Stimulated activated effector memory CD8-positive, alpha-beta T cell treated with anti-CD3 and anti-CD28 coated beads, Interleukin-12 subunit alpha, Interleukin-12 subunit beta, amount 100 ng/mL, for 72 hours (primary cell): ENCODE measurements at regions not wholly inside any gene's neighbourhood (a gene's known extent, or its start where the extent isn't known, plus 50 kb on each side); places are given as distances from the start of the nearest gene placed in this dataset.
"Not testable (repeated sequence)": the region's sequence is repeated elsewhere in the genome, so short reads cannot be mapped to it uniquely, and the experiment has no call there.

Experiments used
- ATAC-seq: fragments of 150-1000 bp; cut with Tn5 transposase; 2 replicates; pipeline ENCODE4 v1.10.0; 2021
- DNase-seq, 2 donors: peaks; one replicate each; pipeline ENCODE4 v3.0.0; 2021 to 2022; ENCODE audit warnings: low spot score in 2 of 2
- H3K27ac Mint-ChIP-seq: one replicate; pipeline ENCODE4 v1.8.0; 2022; ENCODE audit warnings: mild to moderate bottlenecking, mixed read lengths
- H3K36me3 Mint-ChIP-seq: one replicate; pipeline ENCODE4 v1.8.0; 2022; ENCODE audit warnings: mild to moderate bottlenecking, mixed read lengths
- H3K4me1 Mint-ChIP-seq: one replicate; pipeline ENCODE4 v1.8.0; 2022; ENCODE audit warnings: mixed read lengths
- H3K4me3 Mint-ChIP-seq: one replicate; pipeline ENCODE4 v1.8.0; 2022; ENCODE audit warnings: mild to moderate bottlenecking, mixed read lengths
- H3K9me3 Mint-ChIP-seq: one replicate; pipeline ENCODE4 v1.8.0; 2022; ENCODE audit warnings: mixed read lengths

GRCh38 chr2:105510761-105511528, 112.1 kb upstream of the FHL2 start:
- no peaks in the 10 kb centered on the region for H3K36me3 Mint-ChIP-seq
- no peak overlapping the region for H3K27ac Mint-ChIP-seq
- H3K9me3 Mint-ChIP-seq = no peaks in the 10 kb centered on the region
- H3K4me1 Mint-ChIP-seq = no peaks in the 10 kb centered on the region
- H3K4me3 Mint-ChIP-seq = no peak overlapping the region
- ATAC-seq (no peak), DNase-seq (no peak)

- DNase-seq (no peak), ATAC-seq (peak; percentile 39)
- Mint-ChIP-seq H3K36me3 (no peaks in the 10 kb centered on the region), H3K27ac (no peak overlapping the region), H3K4me3 (no peak overlapping the region), H3K9me3 (no peaks in the 10 kb centered on the region), H3K4me1 (no peaks in the 10 kb centered on the region)
Observed at GRCh38 chr2:105509269-105510086, 110.6 kb upstream of the FHL2 start.

- H3K4me3 Mint-ChIP-seq, ATAC-seq, H3K36me3 Mint-ChIP-seq, H3K4me1 Mint-ChIP-seq, H3K27ac Mint-ChIP-seq, DNase-seq, H3K9me3 Mint-ChIP-seq: not testable (repeated sequence)
Observed at GRCh38 chr2:105506860-105507259, 108.0 kb upstream of the FHL2 start.

- Mint-ChIP-seq H3K4me3 (no peak overlapping the region), H3K36me3 (no peaks in the 10 kb centered on the region), H3K4me1 (no peaks in the 10 kb centered on the region), H3K27ac (no peak overlapping the region), H3K9me3 (no peaks in the 10 kb centered on the region)
- DNase-seq = no peak
- no peak for ATAC-seq
Observed at GRCh38 chr2:105504459-105504858, 105.6 kb upstream of the FHL2 start.

GRCh38 chr2:105502625-105503334, 103.9 kb upstream of the FHL2 start:
- Mint-ChIP-seq H3K9me3 (no peaks in the 10 kb centered on the region), H3K4me3 (no peak overlapping the region), H3K4me1 (no peaks in the 10 kb centered on the region), H3K27ac (no peak overlapping the region), H3K36me3 (no peaks in the 10 kb centered on the region)
- ATAC-seq = peak; percentile 68
- DNase-seq = no peak

- no peak overlapping the region for H3K27ac Mint-ChIP-seq
- H3K36me3 Mint-ChIP-seq = no peaks in the 10 kb centered on the region
- H3K4me1 Mint-ChIP-seq = no peaks in the 10 kb centered on the region
- DNase-seq = no peak
- H3K4me3 Mint-ChIP-seq = no peak overlapping the region
- H3K9me3 Mint-ChIP-seq = no peaks in the 10 kb centered on the region
- no peak for ATAC-seq
Observed at GRCh38 chr2:105498281-105498846, 99.5 kb upstream of the FHL2 start.

GRCh38 chr2:105497094-105497493, 98.2 kb upstream of the FHL2 start:
- H3K4me3 Mint-ChIP-seq = no peak overlapping the region
- no peak overlapping the region for H3K27ac Mint-ChIP-seq
- ATAC-seq (no peak), DNase-seq (no peak)
- peaks cover 5% of the 10 kb centered on the region for H3K9me3 Mint-ChIP-seq
- H3K36me3 Mint-ChIP-seq = no peaks in the 10 kb centered on the region
- no peaks in the 10 kb centered on the region for H3K4me1 Mint-ChIP-seq

GRCh38 chr2:105496271-105496670, 97.4 kb upstream of the FHL2 start:
- no peak overlapping the region for H3K27ac Mint-ChIP-seq
- no peaks in the 10 kb centered on the region for H3K4me1 Mint-ChIP-seq
- no peak for ATAC-seq
- H3K36me3 Mint-ChIP-seq = no peaks in the 10 kb centered on the region
- peaks cover 5% of the 10 kb centered on the region for H3K9me3 Mint-ChIP-seq
- no peak overlapping the region for H3K4me3 Mint-ChIP-seq
- no peak for DNase-seq

GRCh38 chr2:105494683-105495425, 96.0 kb upstream of the FHL2 start:
- H3K4me1 Mint-ChIP-seq = no peaks in the 10 kb centered on the region
- peaks cover 5% of the 10 kb centered on the region for H3K9me3 Mint-ChIP-seq
- ATAC-seq (no peak), DNase-seq (peak in 1 of 2 donors; percentile 6)
- no peaks in the 10 kb centered on the region for H3K36me3 Mint-ChIP-seq
- no peak overlapping the region for H3K27ac Mint-ChIP-seq
- no peak overlapping the region for H3K4me3 Mint-ChIP-seq

- DNase-seq (no peak), ATAC-seq (no peak)
- no peak overlapping the region for H3K4me3 Mint-ChIP-seq
- H3K4me1 Mint-ChIP-seq = no peaks in the 10 kb centered on the region
- H3K9me3 Mint-ChIP-seq = peaks cover 9% of the 10 kb centered on the region
- H3K36me3 Mint-ChIP-seq = no peaks in the 10 kb centered on the region
- no peak overlapping the region for H3K27ac Mint-ChIP-seq
Observed at GRCh38 chr2:105490956-105491355, 92.1 kb upstream of the FHL2 start.

- no peaks in the 10 kb centered on the region for H3K4me1 Mint-ChIP-seq
- no peaks in the 10 kb centered on the region for H3K36me3 Mint-ChIP-seq
- no peak overlapping the region for H3K27ac Mint-ChIP-seq
- ATAC-seq (no peak), DNase-seq (no peak)
- peaks cover 9% of the 10 kb centered on the region for H3K9me3 Mint-ChIP-seq
- H3K4me3 Mint-ChIP-seq = no peak overlapping the region
Observed at GRCh38 chr2:105490204-105490603, 91.4 kb upstream of the FHL2 start.

- DNase-seq (no peak), ATAC-seq (no peak)
- Mint-ChIP-seq H3K36me3 (no peaks in the 10 kb centered on the region), H3K4me1 (no peaks in the 10 kb centered on the region), H3K27ac (no peak overlapping the region), H3K9me3 (peaks cover 9% of the 10 kb centered on the region), H3K4me3 (no peak overlapping the region)
Observed at GRCh38 chr2:105489168-105489878, 90.5 kb upstream of the FHL2 start.

GRCh38 chr2:105488285-105488684, 89.4 kb upstream of the FHL2 start:
- H3K36me3 Mint-ChIP-seq = no peaks in the 10 kb centered on the region
- ATAC-seq (no peak), DNase-seq (no peak)
- H3K4me3 Mint-ChIP-seq = no peak overlapping the region
- H3K4me1 Mint-ChIP-seq = no peaks in the 10 kb centered on the region
- H3K9me3 Mint-ChIP-seq = peaks cover 9% of the 10 kb centered on the region
- H3K27ac Mint-ChIP-seq = no peak overlapping the region
